ENCODE measurements at regions not wholly inside any gene's neighbourhood (a gene's known extent, or its start where the extent isn't known, plus 50 kb on each side); places are given as distances from the start of the nearest gene placed in this dataset.

GRCh38 chr13:96925916-96926628 is 68.2 kb downstream of the OXGR1 start (continued):
- TF ChIP-seq CHD7 (IDR thresholded peaks at IDR 0.05; ENCODE audit: insufficient replicate concordance, low read length) (no peak), EZH2 (IDR thresholded peaks at IDR 0.05; ENCODE audit: low read depth, low read length, severe bottlenecking) (no peak), CBX8 (IDR thresholded peaks at IDR 0.05; ENCODE audit: borderline replicate concordance, low read depth, low read length) (no peak), SIX5 (IDR thresholded peaks at IDR 0.05; ENCODE audit: low read depth, low read length) (no peak), NANOG (IDR thresholded peaks at IDR 0.05; ENCODE audit: insufficient read depth, low read depth, low read length, poor library complexity, severe bottlenecking) (no peak), CHD1 (IDR thresholded peaks at IDR 0.05; ENCODE audit: low read depth, low read length) (no peak), E2F6 (IDR thresholded peaks at IDR 0.05) (no peak), TEAD4 (IDR thresholded peaks at IDR 0.05; ENCODE audit: low read depth, low read length) (no peak)
